ENCODE measurements at regions not wholly inside any gene's neighbourhood (a gene's known extent, or its start where the extent isn't known, plus 50 kb on each side); places are given as distances from the start of the nearest gene placed in this dataset.

- TF ChIP-seq, protein P1, sequence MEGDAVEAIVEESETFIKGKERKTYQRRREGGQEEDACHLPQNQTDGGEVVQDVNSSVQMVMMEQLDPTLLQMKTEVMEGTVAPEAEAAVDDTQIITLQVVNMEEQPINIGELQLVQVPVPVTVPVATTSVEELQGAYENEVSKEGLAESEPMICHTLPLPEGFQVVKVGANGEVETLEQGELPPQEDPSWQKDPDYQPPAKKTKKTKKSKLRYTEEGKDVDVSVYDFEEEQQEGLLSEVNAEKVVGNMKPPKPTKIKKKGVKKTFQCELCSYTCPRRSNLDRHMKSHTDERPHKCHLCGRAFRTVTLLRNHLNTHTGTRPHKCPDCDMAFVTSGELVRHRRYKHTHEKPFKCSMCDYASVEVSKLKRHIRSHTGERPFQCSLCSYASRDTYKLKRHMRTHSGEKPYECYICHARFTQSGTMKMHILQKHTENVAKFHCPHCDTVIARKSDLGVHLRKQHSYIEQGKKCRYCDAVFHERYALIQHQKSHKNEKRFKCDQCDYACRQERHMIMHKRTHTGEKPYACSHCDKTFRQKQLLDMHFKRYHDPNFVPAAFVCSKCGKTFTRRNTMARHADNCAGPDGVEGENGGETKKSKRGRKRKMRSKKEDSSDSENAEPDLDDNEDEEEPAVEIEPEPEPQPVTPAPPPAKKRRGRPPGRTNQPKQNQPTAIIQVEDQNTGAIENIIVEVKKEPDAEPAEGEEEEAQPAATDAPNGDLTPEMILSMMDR (IDR thresholded peaks at IDR 0.05; ENCODE audit: low read depth, low read length): peak; percentile 45
- H3K4me3 ChIP-seq (ENCODE audit: low read depth, low read length): peak overlapping the region; percentile 14
- H3K36me3 ChIP-seq: no peaks in the 10 kb centered on the region
- DNase-seq: peak; percentile 94
- H3K4me1 ChIP-seq: peaks cover 12% of the 10 kb centered on the region
- H3K9me3 ChIP-seq: no peaks in the 10 kb centered on the region
- no peaks in the 10 kb centered on the region for H3K27me3 ChIP-seq
Measured at GRCh38 chr1:224503161-224504118, 68.8 kb upstream of the WDR26 start.

DNA sequence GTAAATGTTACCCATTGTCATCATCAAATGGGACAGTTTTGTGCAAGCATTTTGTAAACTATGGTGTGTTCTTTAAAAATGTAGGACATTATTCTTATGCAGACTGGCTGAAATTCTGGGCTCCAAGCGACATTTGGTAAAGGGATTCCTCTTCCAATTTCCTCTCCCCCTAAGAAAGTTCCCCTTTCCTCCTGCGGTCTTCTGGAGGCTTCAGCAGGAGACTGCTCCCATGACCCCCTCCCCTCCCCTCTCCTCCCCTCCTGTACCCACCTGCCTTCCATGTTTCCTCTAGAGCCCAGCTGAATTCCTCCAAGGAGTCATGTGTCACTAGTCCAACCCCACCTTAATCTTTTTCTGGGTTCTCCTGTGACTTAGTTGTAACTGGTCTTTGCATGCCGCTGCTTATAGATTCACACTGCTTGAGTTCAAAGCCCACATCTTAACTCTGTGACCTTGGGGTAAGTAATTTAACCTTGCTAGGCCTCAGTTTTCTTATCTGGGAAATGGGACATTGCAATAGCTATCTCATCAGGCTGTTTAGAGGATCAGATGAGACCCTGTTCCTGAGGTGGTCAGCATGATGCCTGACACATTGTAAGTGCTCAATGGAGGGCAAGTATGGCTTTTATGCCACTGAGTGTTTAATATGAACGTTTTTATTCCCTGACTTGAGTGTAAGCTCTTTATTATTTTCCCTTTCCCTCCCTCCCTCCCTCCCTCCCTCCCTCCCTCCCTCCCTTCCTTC lies 69.9 kb upstream of the WDR26 start:
- no peaks in the 10 kb centered on the region for H3K9me3 ChIP-seq
- TF ChIP-seq, protein P1 (IDR thresholded peaks at IDR 0.05; ENCODE audit: low read depth, low read length): no peak
- peaks cover 12% of the 10 kb centered on the region for H3K4me1 ChIP-seq
- no peak for DNase-seq
- H3K4me3 ChIP-seq (ENCODE audit: low read depth, low read length): no peak overlapping the region
- no peaks in the 10 kb centered on the region for H3K36me3 ChIP-seq
- no peaks in the 10 kb centered on the region for H3K27me3 ChIP-seq

DNA sequence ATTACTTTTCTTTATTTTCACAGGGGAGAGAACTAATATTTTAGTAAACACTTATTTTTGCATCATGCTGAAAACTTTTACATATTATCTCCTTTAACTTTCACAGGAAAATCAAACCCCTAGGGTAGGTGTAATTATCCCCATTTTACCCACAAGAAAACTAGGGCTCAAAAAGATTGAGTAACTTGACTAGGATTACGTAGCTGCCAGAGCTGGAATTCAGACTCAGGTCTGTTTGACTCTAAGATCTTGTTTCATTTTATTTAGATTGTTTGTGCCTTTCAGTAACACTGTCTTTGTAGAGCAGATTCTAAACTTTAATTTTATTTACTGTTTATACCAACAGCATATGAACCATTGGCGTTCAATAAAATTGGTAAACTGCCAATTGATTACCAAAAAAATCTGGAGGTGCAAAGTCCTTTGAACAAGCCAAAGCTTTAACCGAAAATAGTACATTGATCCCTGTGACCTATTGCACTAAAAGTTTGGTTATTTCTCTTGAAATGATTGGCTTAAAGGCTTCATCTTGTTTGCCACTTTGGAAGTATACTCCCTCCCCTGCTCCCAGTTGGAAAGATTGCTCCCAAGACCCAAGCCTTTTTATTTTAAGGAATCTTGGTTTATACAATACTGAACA lies 71.0 kb upstream of the WDR26 start:
- Histone ChIP-seq H3K4me1 (peaks cover 12% of the 10 kb centered on the region), H3K4me3 (ENCODE audit: low read depth, low read length) (no peak overlapping the region)
- TF ChIP-seq, protein P1 (IDR thresholded peaks at IDR 0.05; ENCODE audit: low read depth, low read length): no peak

GRCh38 chr1:224506141-224506814 lies 71.7 kb upstream of the WDR26 start:
- Histone ChIP-seq H3K4me3 (ENCODE audit: low read depth, low read length) (no peak overlapping the region), H3K27me3 (no peaks in the 10 kb centered on the region), H3K9me3 (no peaks in the 10 kb centered on the region), H3K4me1 (peaks cover 12% of the 10 kb centered on the region), H3K36me3 (no peaks in the 10 kb centered on the region)
- DNase-seq: no peak
- TF ChIP-seq, protein P1 (IDR thresholded peaks at IDR 0.05; ENCODE audit: low read depth, low read length): no peak

More for the DNA sequence above, 71.0 kb upstream of the WDR26 start:
- H3K9me3 ChIP-seq: no peaks in the 10 kb centered on the region
- H3K36me3 ChIP-seq: no peaks in the 10 kb centered on the region
- no peak for DNase-seq
- no peaks in the 10 kb centered on the region for H3K27me3 ChIP-seq

- Histone ChIP-seq H3K4me1 (peaks cover 4% of the 10 kb centered on the region), H3K4me3 (ENCODE audit: low read depth, low read length) (no peak overlapping the region), H3K36me3 (no peaks in the 10 kb centered on the region), H3K27me3 (no peaks in the 10 kb centered on the region), H3K9me3 (no peaks in the 10 kb centered on the region)
- no peak for DNase-seq
- TF ChIP-seq, protein P1 (IDR thresholded peaks at IDR 0.05; ENCODE audit: low read depth, low read length): no peak
Measured at GRCh38 chr1:224507771-224508523, 73.3 kb upstream of the WDR26 start.

All from BE2C (cell line).